B cell (primary cell): ENCODE measurements at regions not wholly inside any gene's neighbourhood (a gene's known extent, or its start where the extent isn't known, plus 50 kb on each side); places are given as distances from the start of the nearest gene placed in this dataset.

Experiments used
- ATAC-seq: fragments of 200-7000 bp; cut with Tn5 transposase; one replicate; pipeline ENCODE4 v1.10.0; 2021; ENCODE audit warnings: low read depth, mild to moderate bottlenecking, moderate number of reproducible peaks, moderate library complexity
- CTCF ChIA-PET: fragments of 350-600 bp; sonication (Branson Sonifier 250); formaldehyde crosslinking; loops from one replicate; lab custom pipeline; 2021; ENCODE audit warnings: antibody characterized with exemption, inconsistent platforms; lab: Charles Lee
- POLR2A ChIA-PET: fragments of 350-600 bp; sonication (Branson Sonifier 250); formaldehyde crosslinking; loops from one replicate; lab custom pipeline; 2021; ENCODE audit warnings: antibody characterized with exemption; lab: Charles Lee
- DNase-seq: peaks from one replicate; pipeline ENCODE4 v3.0.0; 2013
- H2AFZ ChIP-seq: 2 replicates; pipeline ENCODE4 v1.6.1; 2012; ENCODE audit warnings: mild to moderate bottlenecking, low read depth, low read length; ENCODE audit not compliant: insufficient read depth, poor library complexity, severe bottlenecking
- H3K27ac ChIP-seq, 2 donors: 1 replicate in 1 of 2; 2 replicates in 1 of 2; pipeline ENCODE4 v1.5.1; 2012 to 2013; ENCODE audit warnings: low read length in 2 of 2, mild to moderate bottlenecking in 2 of 2, moderate library complexity in 1 of 2
- H3K27me3 ChIP-seq, 4 experiments: fragments of 200-600 bp in 1 of 4; sonication (generic) in 1 of 4; replicated peaks in 1 of 4; 1 replicate in 2 of 4; 2 replicates in 2 of 4; pipeline versions ENCODE4 v1.6.1 to v1.7.0; 2013 to 2016; ENCODE audit warnings: low read length in 3 of 4, mild to moderate bottlenecking in 2 of 4, mixed read lengths in 1 of 4, moderate library complexity in 1 of 4; ENCODE audit not compliant: insufficient read depth in 4 of 4, control insufficient read depth in 3 of 4; ENCODE audit errors: control extremely low read depth in 1 of 4
- H3K36me3 ChIP-seq, 2 experiments: replicated peaks in 1 of 2; 1 replicate in 1 of 2; 2 replicates in 1 of 2; pipeline versions ENCODE4 v1.6.1 to v1.7.1; 2013; ENCODE audit warnings: low read length in 1 of 2; ENCODE audit not compliant: insufficient read depth in 2 of 2, control insufficient read depth in 1 of 2; ENCODE audit errors: control extremely low read depth in 1 of 2, extremely low read depth in 1 of 2
- H3K4me1 ChIP-seq, 2 donors: fragments of 200-600 bp in 1 of 2; sonication (generic) in 1 of 2; 1 replicate in 1 of 2; 2 replicates in 1 of 2; pipeline versions ENCODE4 v1.5.1 to v1.6.1; 2013 to 2017; ENCODE audit warnings: low read length in 2 of 2; ENCODE audit not compliant: control insufficient read depth in 2 of 2, insufficient read depth in 2 of 2
- H3K4me2 ChIP-seq: replicated peaks from 2 replicates; pipeline ENCODE3; 2012; ENCODE audit warnings: mild to moderate bottlenecking, low read depth, low read length; ENCODE audit not compliant: poor library complexity, severe bottlenecking
- H3K4me3 ChIP-seq, 5 experiments: fragments of 200-600 bp in 1 of 5; sonication (generic) in 1 of 5; 1 replicate in 3 of 5; 2 replicates in 2 of 5; pipeline versions ENCODE4 v1.5.1 to v1.7.0; 2011 to 2016; ENCODE audit warnings: low read length in 4 of 5, mild to moderate bottlenecking in 4 of 5, low read depth in 2 of 5, control low read depth in 1 of 5, moderate library complexity in 1 of 5; ENCODE audit not compliant: insufficient read depth in 1 of 5; ENCODE audit errors: control extremely low read depth in 1 of 5, extremely low read depth in 1 of 5
- H3K79me2 ChIP-seq: fragments of 200-600 bp; sonication (generic); one replicate; pipeline ENCODE4 v1.6.0; 2016; ENCODE audit warnings: low read length; ENCODE audit not compliant: control insufficient read depth, insufficient read depth
- H3K9ac ChIP-seq: fragments of 200-600 bp; sonication (generic); 2 replicates; pipeline ENCODE4 v1.6.1; 2017; ENCODE audit warnings: mild to moderate bottlenecking, low read length, moderate library complexity
- H3K9me3 ChIP-seq, 3 donors: one replicate each; pipeline versions ENCODE4 v1.6.1 to v1.7.1; 2013; ENCODE audit warnings: low read length in 2 of 3; ENCODE audit not compliant: control insufficient read depth in 2 of 3, insufficient read depth in 1 of 3; ENCODE audit errors: control extremely low read depth in 1 of 3
- H4K20me1 ChIP-seq: 2 replicates; pipeline ENCODE4 v1.6.0; 2012; ENCODE audit warnings: mild to moderate bottlenecking, low read length; ENCODE audit not compliant: insufficient read depth, control insufficient read depth, poor library complexity, severe bottlenecking
- H3K27ac Mint-ChIP-seq: one replicate; pipeline ENCODE4 v1.8.0; 2021; ENCODE audit warnings: mixed read lengths
- H3K27me3 Mint-ChIP-seq: one replicate; pipeline ENCODE4 v1.8.0; 2021; ENCODE audit warnings: mixed read lengths
- H3K4me1 Mint-ChIP-seq: one replicate; pipeline ENCODE4 v1.8.0; 2021; ENCODE audit warnings: mixed read lengths
- H3K4me3 Mint-ChIP-seq: one replicate; pipeline ENCODE4 v1.8.0; 2021; ENCODE audit warnings: mixed read lengths
- H3K9me3 Mint-ChIP-seq: one replicate; pipeline ENCODE4 v1.8.0; 2022; ENCODE audit warnings: mixed read lengths; ENCODE audit not compliant: insufficient read depth
- CTCF ChIP-seq: fragments of 200-600 bp; IDR thresholded peaks from one replicate; pipeline ENCODE4 v1.8.0; 2022; ENCODE audit warnings: antibody characterized with exemption, mild to moderate bottlenecking
- EZH2 ChIP-seq: IDR thresholded peaks from 2 replicates; pipeline ENCODE4 v1.6.1; 2012; ENCODE audit warnings: borderline replicate concordance, low read depth, mild to moderate bottlenecking, moderate library complexity, low read length; ENCODE audit not compliant: insufficient read depth, poor library complexity, severe bottlenecking
- WGBS: methylation state at CpG from one replicate; pipeline ENCODE4 v1.1.5; 2013; ENCODE audit warnings: missing lambda C conversion rate; ENCODE audit not compliant: insufficient coverage; 5-methylcytosine and 5-hydroxymethylcytosine counted together
- intact Hi-C: fragments of 100-400 bp; cut with micrococcal nuclease; formaldehyde crosslinking; loops from one replicate; pipeline ENCODE4 v1.10.0; 2022

GRCh38 chr6:18605841-18606240, 218.7 kb downstream of the RNF144B start:
- Mint-ChIP-seq H3K27ac (no peak overlapping the region), H3K4me1 (no peaks in the 10 kb centered on the region), H3K27me3 (peaks cover 21% of the 10 kb centered on the region), H3K9me3 (no peaks in the 10 kb centered on the region), H3K4me3 (no peak overlapping the region)
- peaks cover 0 to 7% (median 2%) of the 10 kb centered on the region in 4 experiments for H3K27me3 ChIP-seq
- no peak overlapping the region for H2AFZ ChIP-seq
- no peaks in the 10 kb centered on the region for H3K79me2 ChIP-seq
- 100% methylated on average over 1 of the region's 3 CpGs for WGBS
- CTCF ChIA-PET = interaction anchor here (1.8 kb wide), 1 partner anchor 10 kb away, joined by 8 read pairs; no protein-coding TSS in a partner anchor
- H3K4me2 ChIP-seq = no peak overlapping the region
- no peak for ATAC-seq
- DNase-seq = no peak
- H3K27ac ChIP-seq = no peak overlapping the region
- H3K9ac ChIP-seq = no peak overlapping the region
- H3K9me3 ChIP-seq = peaks cover 0 to 6% (median 0%) of the 10 kb centered on the region in 3 donors
- H3K4me1 ChIP-seq = no peaks in the 10 kb centered on the region
- no peaks in the 10 kb centered on the region for H3K36me3 ChIP-seq
- POLR2A ChIA-PET = no interaction called here
- no peak for TF ChIP-seq EZH2
- no peak for TF ChIP-seq CTCF
- intact Hi-C loops = no loop called here
- H3K4me3 ChIP-seq = no peak overlapping the region
- no peaks in the 10 kb centered on the region for H4K20me1 ChIP-seq

GRCh38 chr6:18609715-18610114, 222.6 kb downstream of the RNF144B start:
- intact Hi-C loops = no loop called here
- no peak overlapping the region for H3K27ac ChIP-seq
- CTCF ChIA-PET = no interaction called here
- no peaks in the 10 kb centered on the region for H3K9me3 Mint-ChIP-seq
- no peak for TF ChIP-seq EZH2
- TF ChIP-seq CTCF = no peak
- H3K27me3 ChIP-seq = peaks cover 0 to 7% (median 2%) of the 10 kb centered on the region in 4 experiments
- no peak overlapping the region for H3K9ac ChIP-seq
- ATAC-seq (no peak), DNase-seq (no peak)
- no peaks in the 10 kb centered on the region for H3K4me1 Mint-ChIP-seq
- H2AFZ ChIP-seq = no peak overlapping the region
- H3K4me3 Mint-ChIP-seq = no peak overlapping the region
- POLR2A ChIA-PET = no interaction called here
- H3K27ac Mint-ChIP-seq = no peak overlapping the region
- H3K4me3 ChIP-seq = no peak overlapping the region
- H3K9me3 ChIP-seq = peaks cover 0 to 6% (median 0%) of the 10 kb centered on the region in 3 donors
- H4K20me1 ChIP-seq = no peaks in the 10 kb centered on the region
- H3K4me2 ChIP-seq = no peak overlapping the region
- no peaks in the 10 kb centered on the region for H3K79me2 ChIP-seq
- H3K27me3 Mint-ChIP-seq = peaks cover 23% of the 10 kb centered on the region
- WGBS = 60% methylated on average over 1 of the region's 1 CpG
- H3K36me3 ChIP-seq = no peaks in the 10 kb centered on the region
- H3K4me1 ChIP-seq = no peaks in the 10 kb centered on the region
